ENCODE measurements at regions not wholly inside any gene's neighbourhood (a gene's known extent, or its start where the extent isn't known, plus 50 kb on each side); places are given as distances from the start of the nearest gene placed in this dataset.

- TF ChIP-seq POLR2A (IDR thresholded peaks at IDR 0.05; ENCODE audit: low read length) (no peak), GATA1 (IDR thresholded peaks at IDR 0.05; ENCODE audit: low read depth, low read length) (no peak)
These were observed 75.0 kb upstream of the NIPBL start for GRCh38 chr5:36801523-36801922.
